HG02852 (cell line): ENCODE measurements at regions not wholly inside any gene's neighbourhood (a gene's known extent, or its start where the extent isn't known, plus 50 kb on each side); places are given as distances from the start of the nearest gene placed in this dataset.
"Not testable (repeated sequence)": the region's sequence is repeated elsewhere in the genome, so short reads cannot be mapped to it uniquely, and the experiment has no call there.

ENCODE experiments used
- ATAC-seq: cut with Tn5 transposase; IDR thresholded peaks from one replicate; pipeline ENCODE4 v1.9.1; 2021; ENCODE audit warnings: mild to moderate bottlenecking, moderate library complexity; ENCODE audit not compliant: unreplicated experiment

GRCh38 chr3:15983232-15983631, 185.5 kb upstream of the ANKRD28 start:
- no peak for ATAC-seq

GRCh38 chr3:15983693-15984092, 185.9 kb upstream of the ANKRD28 start:
- no peak for ATAC-seq

GRCh38 chr3:15989419-15989818, 185.1 kb upstream of the GALNT15 start:
- no peak for ATAC-seq

- not testable (repeated sequence) for ATAC-seq
Observed at GRCh38 chr3:15993660-15994059, 180.8 kb upstream of the GALNT15 start.

GRCh38 chr3:15996496-15996895, 178.0 kb upstream of the GALNT15 start:
- not testable (repeated sequence) for ATAC-seq

GRCh38 chr3:15997274-15997943, 177.1 kb upstream of the GALNT15 start:
- peak; percentile 87 for ATAC-seq

GRCh38 chr3:15998911-15999310, 175.6 kb upstream of the GALNT15 start:
- no peak for ATAC-seq

- no peak for ATAC-seq
Observed at GRCh38 chr3:16004812-16005211, 169.7 kb upstream of the GALNT15 start.

- ATAC-seq = no peak
Observed at GRCh38 chr3:16011376-16011775, 163.1 kb upstream of the GALNT15 start.

GRCh38 chr3:16012086-16012485, 162.4 kb upstream of the GALNT15 start:
- ATAC-seq = no peak

- no peak for ATAC-seq
Observed at GRCh38 chr3:16013568-16013967, 160.9 kb upstream of the GALNT15 start.

GRCh38 chr3:16021801-16022200, 152.7 kb upstream of the GALNT15 start:
- not testable (repeated sequence) for ATAC-seq

- ATAC-seq = not testable (repeated sequence)
Observed at GRCh38 chr3:16023881-16024280, 150.6 kb upstream of the GALNT15 start.

- ATAC-seq = no peak
Observed at GRCh38 chr3:16024548-16024947, 149.9 kb upstream of the GALNT15 start.

GRCh38 chr3:16026753-16027152, 147.7 kb upstream of the GALNT15 start:
- no peak for ATAC-seq

- ATAC-seq = no peak
Observed at GRCh38 chr3:16028604-16029003, 145.9 kb upstream of the GALNT15 start.

GRCh38 chr3:16030342-16030741, 144.1 kb upstream of the GALNT15 start:
- no peak for ATAC-seq

GRCh38 chr3:16031434-16031833, 143.0 kb upstream of the GALNT15 start:
- ATAC-seq = no peak

- ATAC-seq = no peak
Observed at GRCh38 chr3:16033889-16034687, 140.4 kb upstream of the GALNT15 start.

GRCh38 chr3:16040991-16041390, 133.5 kb upstream of the GALNT15 start:
- ATAC-seq = no peak

- peak; percentile 91 for ATAC-seq
Observed at GRCh38 chr3:16048435-16049318, 125.8 kb upstream of the GALNT15 start.
